Ovary (tissue), 7 donors: ENCODE measurements at regions not wholly inside any gene's neighbourhood (a gene's known extent, or its start where the extent isn't known, plus 50 kb on each side); places are given as distances from the start of the nearest gene placed in this dataset.

ENCODE experiments used
- DNase-seq, 5 donors: peaks; one replicate each; pipeline ENCODE4 v3.0.0-alpha.2; 2019 to 2020
- H3K27ac ChIP-seq, 2 donors: fragments of 200-600 bp; one replicate each; pipeline versions ENCODE4 v1.5.1 to v1.8.0; 2019 to 2022
- H3K27me3 ChIP-seq: fragments of 200-600 bp; one replicate; pipeline ENCODE4 v1.8.0; 2022
- H3K36me3 ChIP-seq: fragments of 200-600 bp; sonication (generic); one replicate; pipeline ENCODE4 v1.5.1; 2019
- H3K4me1 ChIP-seq: one replicate; pipeline ENCODE4 v1.8.1; 2013; ENCODE audit warnings: mild to moderate bottlenecking, moderate library complexity; ENCODE audit not compliant: insufficient read depth
- H3K4me3 ChIP-seq: fragments of 200-600 bp; sonication (generic); one replicate; pipeline ENCODE4 v1.5.1; 2017
- H3K9me3 ChIP-seq, 2 donors: fragments of 200-600 bp in 1 of 2; sonication (generic) in 1 of 2; one replicate each; pipeline versions ENCODE4 v1.5.1 to v1.8.1; 2013 to 2019; ENCODE audit warnings: mild to moderate bottlenecking in 1 of 2, moderate library complexity in 1 of 2
- EP300 ChIP-seq: sonication (generic); formaldehyde crosslinking; IDR thresholded peaks from one replicate; pipeline ENCODE4 v1.6.1; 2017; ENCODE audit warnings: antibody characterized with exemption
- POLR2A ChIP-seq: fragments of 450-650 bp; IDR thresholded peaks from one replicate; pipeline ENCODE4 v1.6.1; 2017; ENCODE audit warnings: antibody characterized with exemption, mild to moderate bottlenecking, moderate library complexity
- WGBS, 3 donors: extraction: QIAGEN DNeasy Blood & Tissue Kit in 1 of 3; methylation state at CpG; one replicate each; pipeline versions ENCODE4 v1.1.5 to v1.1.7; 2013 to 2017; 5-methylcytosine and 5-hydroxymethylcytosine counted together
- intact Hi-C, 4 donors: fragments of 100-400 bp; cut with DNase I; formaldehyde crosslinking; loops; one replicate each; pipeline versions ENCODE4 v1.11.0 to v1.15.1; 2022 to 2023
- TF ChIP-seq, protein P1 (sequence below), 3 donors: fragments of 450-650 bp in 2 of 3; fragments of 200-600 bp in 1 of 3; IDR thresholded peaks; one replicate each; pipeline versions ENCODE4 v1.5.1 to v1.8.0; 2016 to 2022; ENCODE audit warnings: antibody characterized with exemption in 3 of 3, mild to moderate bottlenecking in 1 of 3
- donor health status: DM: no; HTN: no; CAD: no; lungs with moderate emphysema.
- donor health status: DM: no; HTN: no; CAD: no.
- donor health status: Bipolar disorder and iron deficiency.
- donor health status: DM: no; HTN: no; CAD: no.
- donor health status: DM: yes; HTN: yes; CAD: no.

DNA sequence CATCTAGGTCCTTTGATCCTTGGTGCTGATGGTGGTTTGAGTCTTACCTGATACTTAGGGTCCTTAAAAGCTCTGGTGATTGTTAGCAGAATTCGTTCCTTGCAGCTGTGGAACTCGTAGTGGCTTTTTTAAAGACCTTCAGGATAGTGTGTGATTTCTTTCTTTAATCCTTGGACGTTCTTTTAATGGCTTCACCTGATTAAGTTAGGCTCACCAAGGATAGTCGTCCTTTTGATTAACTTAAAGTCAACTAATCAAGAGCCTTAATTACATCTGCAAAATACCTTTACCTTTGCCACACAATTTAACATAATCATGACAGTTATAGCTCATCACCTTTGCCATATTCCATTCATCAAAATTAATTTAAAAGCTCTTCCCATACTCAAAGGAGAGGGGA lies 1807.7 kb downstream of the OLFM4 start:
- Histone ChIP-seq H3K4me3 (no peak overlapping the region), H3K9me3 (no peaks in the 10 kb centered on the region), H3K36me3 (no peaks in the 10 kb centered on the region), H3K27me3 (no peaks in the 10 kb centered on the region), H3K27ac (no peak overlapping the region), H3K4me1 (no peaks in the 10 kb centered on the region)
- DNase-seq: no peak
- TF ChIP-seq POLR2A: no peak
- no peak for TF ChIP-seq EP300
- TF ChIP-seq, protein P1, sequence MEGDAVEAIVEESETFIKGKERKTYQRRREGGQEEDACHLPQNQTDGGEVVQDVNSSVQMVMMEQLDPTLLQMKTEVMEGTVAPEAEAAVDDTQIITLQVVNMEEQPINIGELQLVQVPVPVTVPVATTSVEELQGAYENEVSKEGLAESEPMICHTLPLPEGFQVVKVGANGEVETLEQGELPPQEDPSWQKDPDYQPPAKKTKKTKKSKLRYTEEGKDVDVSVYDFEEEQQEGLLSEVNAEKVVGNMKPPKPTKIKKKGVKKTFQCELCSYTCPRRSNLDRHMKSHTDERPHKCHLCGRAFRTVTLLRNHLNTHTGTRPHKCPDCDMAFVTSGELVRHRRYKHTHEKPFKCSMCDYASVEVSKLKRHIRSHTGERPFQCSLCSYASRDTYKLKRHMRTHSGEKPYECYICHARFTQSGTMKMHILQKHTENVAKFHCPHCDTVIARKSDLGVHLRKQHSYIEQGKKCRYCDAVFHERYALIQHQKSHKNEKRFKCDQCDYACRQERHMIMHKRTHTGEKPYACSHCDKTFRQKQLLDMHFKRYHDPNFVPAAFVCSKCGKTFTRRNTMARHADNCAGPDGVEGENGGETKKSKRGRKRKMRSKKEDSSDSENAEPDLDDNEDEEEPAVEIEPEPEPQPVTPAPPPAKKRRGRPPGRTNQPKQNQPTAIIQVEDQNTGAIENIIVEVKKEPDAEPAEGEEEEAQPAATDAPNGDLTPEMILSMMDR (IDR thresholded peaks at IDR 0.05): no peak
- intact Hi-C loops: no loop called here
- WGBS, 3 donors: 64 to 79% (median 72%) methylated on average over 4 of the region's 4 CpGs

- Histone ChIP-seq H3K4me3 (no peak overlapping the region), H3K9me3 (no peaks in the 10 kb centered on the region), H3K36me3 (no peaks in the 10 kb centered on the region), H3K27ac (no peak overlapping the region), H3K27me3 (no peaks in the 10 kb centered on the region), H3K4me1 (no peaks in the 10 kb centered on the region)
- TF ChIP-seq, protein P1 (IDR thresholded peaks at IDR 0.05): no peak
- no peak for TF ChIP-seq POLR2A
- no peak for TF ChIP-seq EP300
- intact Hi-C loops: no loop called here
- DNase-seq: no peak
Measured at GRCh38 chr13:54841682-54842081, 1813.1 kb downstream of the OLFM4 start.

DNA sequence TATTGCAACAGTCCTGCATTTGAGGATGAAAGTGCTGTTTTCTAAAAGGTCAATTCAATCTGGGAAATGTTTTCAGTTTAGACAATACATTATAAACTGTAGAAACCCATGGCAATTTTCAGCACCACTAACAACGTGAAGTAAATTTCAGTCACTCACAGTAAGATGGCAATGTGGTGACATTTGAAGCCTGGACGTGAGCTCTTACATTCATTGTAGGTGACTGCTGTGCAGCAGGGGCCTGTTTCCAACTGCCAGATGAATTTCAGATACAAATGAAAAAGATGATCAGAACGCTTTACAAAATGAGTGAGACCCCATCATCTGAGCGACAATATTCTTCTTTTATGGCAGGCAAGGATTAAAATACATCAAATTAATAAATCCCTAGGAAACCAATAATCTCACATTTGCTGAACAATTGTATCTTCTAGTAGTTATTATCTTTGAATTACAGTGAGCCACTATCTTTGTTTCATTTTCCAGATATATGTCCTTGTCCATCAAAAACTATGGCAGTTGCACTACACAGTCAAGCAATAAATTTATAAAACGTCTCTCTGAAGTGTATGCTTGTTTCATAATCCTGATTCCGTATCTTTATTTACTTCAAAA lies 1816.8 kb downstream of the OLFM4 start:
- DNase-seq: no peak
- Histone ChIP-seq H3K9me3 (no peaks in the 10 kb centered on the region), H3K27me3 (no peaks in the 10 kb centered on the region), H3K4me3 (no peak overlapping the region), H3K27ac (no peak overlapping the region), H3K36me3 (no peaks in the 10 kb centered on the region), H3K4me1 (no peaks in the 10 kb centered on the region)
- WGBS, 3 donors: 45 to 55% (median 47%) methylated on average over 6 of the region's 6 CpGs
- TF ChIP-seq, protein P1 (IDR thresholded peaks at IDR 0.05): no peak
- TF ChIP-seq EP300 (no peak), POLR2A (no peak)
- intact Hi-C loops: no loop called here

DNA sequence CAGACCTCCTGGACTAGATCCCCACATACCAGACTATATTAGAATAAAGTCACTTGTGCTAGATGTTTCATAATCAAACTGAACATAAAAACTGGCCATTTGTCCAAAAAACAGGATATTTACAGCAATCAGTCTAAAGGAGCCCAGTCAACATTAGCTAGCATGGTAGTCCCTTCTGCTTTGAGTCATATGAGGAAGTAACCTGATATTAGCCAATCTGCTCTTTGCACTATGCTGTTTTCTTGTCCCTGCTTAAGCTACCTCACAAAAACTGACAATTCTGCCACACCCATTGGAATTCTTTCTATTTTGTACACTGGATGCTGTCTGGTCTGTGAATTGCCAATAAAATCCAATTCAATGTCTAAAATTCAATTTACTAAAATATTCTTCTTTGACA lies 1824.2 kb downstream of the OLFM4 start:
- TF ChIP-seq POLR2A (no peak), EP300 (no peak)
- TF ChIP-seq, protein P1 (IDR thresholded peaks at IDR 0.05): no peak
- DNase-seq: no peak
- Histone ChIP-seq H3K27ac (no peak overlapping the region), H3K9me3 (no peaks in the 10 kb centered on the region), H3K4me1 (no peaks in the 10 kb centered on the region), H3K36me3 (no peaks in the 10 kb centered on the region), H3K4me3 (no peak overlapping the region), H3K27me3 (no peaks in the 10 kb centered on the region)
- intact Hi-C loops: no loop called here
